HFF-Myc (cell line): ENCODE measurements at regions not wholly inside any gene's neighbourhood (a gene's known extent, or its start where the extent isn't known, plus 50 kb on each side); places are given as distances from the start of the nearest gene placed in this dataset.
"Not testable (repeated sequence)": the region's sequence is repeated elsewhere in the genome, so short reads cannot be mapped to it uniquely, and the experiment has no call there.

Source experiments
- DNase-seq: peaks from one replicate; pipeline ENCODE4 v3.0.0-alpha.2; 2011; ENCODE audit warnings: low read depth; ENCODE audit errors: extremely low read depth
- H3K4me3 ChIP-seq: replicated peaks from 2 replicates; pipeline ENCODE4 v1.5.1; 2011; ENCODE audit warnings: low read depth, mild to moderate bottlenecking, control low read depth, low read length
- CTCF ChIP-seq: IDR thresholded peaks from 2 replicates; pipeline ENCODE4 v1.5.1; 2012; ENCODE audit warnings: mild to moderate bottlenecking, low read depth, low read length, control low read depth; ENCODE audit errors: missing control alignments

DNA sequence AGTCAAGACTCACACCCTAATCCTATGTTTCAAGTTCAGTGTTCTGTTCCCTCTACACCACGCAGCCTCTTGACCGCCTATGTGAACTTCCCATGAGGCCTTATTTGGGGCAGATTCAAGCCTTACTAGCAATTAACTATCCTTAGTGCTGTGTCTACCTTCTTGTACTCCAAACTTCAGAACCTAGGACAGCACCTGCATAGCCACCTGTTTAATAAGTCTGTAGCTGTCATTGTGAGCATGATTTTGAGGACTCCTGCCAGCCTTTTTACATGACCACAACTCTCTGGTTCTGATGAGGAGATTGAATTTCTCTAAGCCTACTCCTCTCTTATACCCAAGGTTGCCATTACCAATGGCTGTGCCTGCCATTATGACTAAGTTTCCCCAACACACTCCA is 50.8 kb upstream of the PCSK1 start:
- no peak overlapping the region for H3K4me3 ChIP-seq
- peak; percentile 40 for DNase-seq
- no peak for TF ChIP-seq CTCF

DNA sequence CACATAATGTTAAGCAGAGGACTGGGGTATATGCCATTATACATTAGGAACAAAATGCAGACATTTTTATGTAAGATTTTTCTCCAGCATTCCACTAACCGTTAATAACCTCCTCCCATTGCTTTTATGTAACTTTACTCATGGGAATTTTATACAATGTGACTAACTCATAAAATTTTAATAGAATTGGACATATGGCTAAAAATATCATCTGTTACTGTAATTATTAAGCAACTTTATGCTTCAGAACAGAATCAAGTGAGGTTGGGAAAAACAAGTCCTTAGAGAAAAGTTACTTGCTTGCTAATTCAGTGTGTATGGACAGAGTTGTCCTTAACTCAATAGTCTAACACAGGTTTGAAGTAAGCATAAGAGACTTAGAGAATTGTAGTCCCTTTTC is 54.8 kb upstream of the PCSK1 start:
- no peak for DNase-seq
- no peak overlapping the region for H3K4me3 ChIP-seq
- no peak for TF ChIP-seq CTCF

DNA sequence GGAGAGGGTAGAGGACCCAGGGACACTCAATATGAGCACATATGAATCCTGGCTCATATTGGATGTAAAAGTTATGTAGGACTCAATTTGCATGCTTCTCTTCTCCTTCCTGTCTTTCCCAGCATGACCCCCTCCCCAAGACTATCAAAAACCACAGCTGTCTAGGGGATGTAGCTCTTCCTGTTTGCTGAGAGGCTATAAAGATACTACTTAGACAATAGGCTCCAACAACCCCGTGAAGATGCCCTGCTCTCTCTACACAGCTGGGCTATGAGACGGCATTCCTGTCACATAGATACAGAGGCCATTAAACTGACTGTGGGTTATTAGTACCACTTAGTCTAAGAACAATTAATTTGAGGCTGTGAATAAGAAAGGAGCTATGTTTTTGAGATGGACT is 56.5 kb upstream of the PCSK1 start:
- TF ChIP-seq CTCF, result no peak
- no peak for DNase-seq
- no peak overlapping the region for H3K4me3 ChIP-seq

GRCh38 chr5:96492459-96493047 is 59.5 kb upstream of the PCSK1 start:
- no peak overlapping the region for H3K4me3 ChIP-seq
- TF ChIP-seq CTCF, result no peak
- no peak for DNase-seq

DNA sequence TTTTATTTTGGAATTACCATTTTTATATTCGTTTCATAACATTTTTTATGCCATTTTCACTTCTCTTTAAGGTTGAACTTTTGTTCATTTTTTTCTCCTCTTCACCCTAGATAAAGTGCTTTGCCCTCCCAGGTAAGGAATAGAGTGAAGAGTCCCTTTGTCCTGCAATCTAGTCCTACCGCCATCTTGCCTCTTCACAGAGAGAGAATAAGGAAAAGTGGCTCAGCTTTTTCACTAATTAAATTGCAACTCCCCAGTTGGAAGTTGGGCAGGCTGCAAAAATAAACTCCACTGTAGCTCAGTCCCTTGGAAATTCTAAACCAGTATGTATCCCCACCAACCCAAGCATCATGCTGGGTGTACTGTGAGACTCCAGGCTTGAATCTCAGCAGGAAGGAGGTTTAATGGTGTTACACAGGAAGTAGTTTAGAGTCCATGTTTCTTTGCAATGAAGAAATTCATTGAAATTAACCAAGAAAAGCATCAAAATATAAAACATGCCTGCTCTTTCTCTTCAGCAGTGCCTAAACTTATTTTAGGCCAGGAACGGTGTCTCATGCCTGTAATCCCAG is 60.3 kb upstream of the PCSK1 start:
- TF ChIP-seq CTCF, result no peak
- DNase-seq, result no peak
- H3K4me3 ChIP-seq, result no peak overlapping the region

DNA sequence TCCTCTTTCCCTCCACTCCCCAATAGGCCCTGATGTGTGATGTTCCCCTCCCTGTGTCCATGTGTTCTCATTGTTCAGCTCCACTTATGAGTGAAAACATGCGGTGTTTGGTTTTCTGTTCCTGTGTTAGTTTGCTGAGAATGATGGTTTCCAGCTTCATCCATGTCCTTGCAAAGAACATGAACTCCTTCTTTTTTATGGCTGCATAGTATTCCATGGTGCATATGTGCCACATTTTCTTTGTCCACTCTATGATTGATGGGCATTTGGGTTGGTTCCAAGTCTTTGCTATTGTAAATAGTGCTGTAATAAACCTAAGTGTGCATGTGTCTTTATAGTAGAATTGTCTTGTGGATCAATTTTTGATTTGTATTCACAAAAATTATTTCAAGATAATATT is 62.4 kb upstream of the PCSK1 start:
- DNase-seq, H3K4me3 ChIP-seq: not testable (repeated sequence)

- not testable (repeated sequence) for H3K4me3 ChIP-seq, DNase-seq
These were observed 64.0 kb upstream of the PCSK1 start for GRCh38 chr5:96497027-96497426.

- no peak for DNase-seq
- H3K4me3 ChIP-seq, result no peak overlapping the region
- no peak for TF ChIP-seq CTCF
These were observed 66.8 kb upstream of the PCSK1 start for GRCh38 chr5:96499753-96500345.
